Kidney tubule cell (primary cell): ENCODE measurements at regions not wholly inside any gene's neighbourhood (a gene's known extent, or its start where the extent isn't known, plus 50 kb on each side); places are given as distances from the start of the nearest gene placed in this dataset.

ENCODE experiments used
- DNase-seq: peaks from one replicate; pipeline ENCODE4 v3.0.0-alpha.2; 2018; ENCODE audit warnings: low spot score

DNA sequence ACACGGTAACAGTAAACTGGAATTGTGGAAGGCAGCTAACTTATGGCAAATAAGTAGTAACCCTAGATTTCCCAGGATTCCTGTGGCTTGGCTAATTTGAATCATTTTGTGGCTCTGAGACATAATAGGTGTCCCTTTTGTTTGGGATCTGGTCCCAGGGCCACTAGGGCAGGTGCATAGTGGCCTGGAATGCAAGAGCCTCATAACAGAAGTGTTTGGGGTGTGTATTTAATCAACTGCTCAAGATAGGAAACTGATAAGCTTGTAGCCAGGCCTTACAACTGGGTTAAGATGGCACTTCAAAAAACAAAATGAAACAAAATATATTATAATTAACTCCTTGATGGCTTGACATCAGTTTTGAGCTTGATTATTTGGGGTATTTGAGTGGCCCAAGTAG lies 541.8 kb downstream of the ETV1 start:
- no peak for DNase-seq

DNA sequence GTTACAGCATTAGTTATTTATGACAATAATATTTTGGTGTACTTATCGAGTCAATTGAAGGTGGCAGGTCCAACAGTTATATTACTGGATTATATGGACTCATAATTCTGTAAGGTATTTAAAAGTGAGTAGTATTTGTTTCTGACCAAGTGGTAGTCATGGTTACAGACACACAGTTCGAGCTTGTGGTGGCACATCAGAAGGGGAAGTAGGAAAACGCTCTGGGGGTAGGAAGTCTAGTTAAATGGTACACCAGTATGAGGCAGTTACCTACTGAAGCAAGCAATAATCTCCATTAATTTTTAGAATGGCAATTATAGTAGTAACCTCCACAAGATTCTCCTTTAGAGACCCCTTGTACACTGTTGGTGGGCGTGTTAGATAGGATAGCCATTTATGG lies 541.2 kb downstream of the ETV1 start:
- no peak for DNase-seq

GRCh38 chr7:13449460-13449859 lies 540.0 kb downstream of the ETV1 start:
- no peak for DNase-seq

DNA sequence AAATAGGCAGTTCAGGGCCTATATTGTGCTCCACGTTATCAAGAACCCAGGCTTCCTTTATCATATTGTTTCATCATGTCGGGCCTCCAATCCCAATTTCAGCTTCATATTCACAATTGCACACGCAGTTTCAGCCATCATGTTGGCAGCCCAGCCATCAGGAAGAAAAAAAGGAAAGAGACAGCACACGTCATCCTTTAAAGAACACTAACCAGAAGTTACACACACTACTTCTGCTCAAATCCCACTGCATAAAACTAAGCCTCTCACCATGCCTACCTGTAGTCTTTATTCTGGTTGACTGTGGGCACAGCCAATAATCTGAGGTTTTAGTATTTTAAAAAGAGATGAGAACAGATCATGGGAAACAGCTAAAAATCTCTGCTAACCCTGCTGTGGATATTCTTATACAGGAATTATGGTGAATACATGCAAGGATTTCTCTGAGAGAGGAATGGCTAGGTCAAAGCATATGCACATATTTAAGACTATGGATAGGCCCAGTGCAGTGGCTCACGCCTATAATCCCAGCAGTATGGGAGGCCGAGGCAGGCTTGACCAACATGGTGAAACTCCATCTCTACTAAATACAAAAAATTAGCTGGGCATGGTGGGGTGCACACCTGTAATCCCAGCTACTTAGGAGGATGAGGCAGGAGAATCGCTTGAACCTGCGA lies 534.4 kb downstream of the ETV1 start:
- no peak for DNase-seq

- DNase-seq, result no peak
Measured at GRCh38 chr7:13457790-13458189, 531.7 kb downstream of the ETV1 start.

- no peak for DNase-seq
Measured at GRCh38 chr7:13466874-13467547, 522.5 kb downstream of the ETV1 start.

DNA sequence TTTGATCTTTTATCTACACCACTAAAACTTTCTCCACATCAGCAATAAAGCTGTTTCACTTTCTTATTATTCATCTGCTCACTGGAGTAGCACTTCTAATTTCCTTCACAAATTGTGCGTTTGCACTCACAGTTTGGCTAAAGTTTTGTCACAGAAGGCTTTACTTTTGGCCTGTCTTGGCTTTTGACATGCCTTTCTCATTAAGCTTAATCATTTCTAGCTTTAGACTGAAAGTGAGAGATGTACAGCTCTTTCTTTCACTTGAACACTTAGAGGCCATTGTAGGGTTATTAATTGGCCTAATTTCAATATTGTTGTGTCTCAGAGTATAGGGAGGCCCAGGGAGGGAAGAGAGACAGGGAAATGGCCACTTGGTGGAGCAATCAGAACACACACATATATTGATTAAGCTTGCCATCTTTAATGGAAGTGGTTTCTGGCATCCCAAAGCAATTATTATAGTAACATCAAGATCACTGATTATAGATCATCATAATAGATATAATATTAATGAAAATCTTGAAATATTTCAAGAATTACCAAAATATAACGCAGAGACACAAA lies 512.5 kb downstream of the ETV1 start:
- no peak for DNase-seq

DNA sequence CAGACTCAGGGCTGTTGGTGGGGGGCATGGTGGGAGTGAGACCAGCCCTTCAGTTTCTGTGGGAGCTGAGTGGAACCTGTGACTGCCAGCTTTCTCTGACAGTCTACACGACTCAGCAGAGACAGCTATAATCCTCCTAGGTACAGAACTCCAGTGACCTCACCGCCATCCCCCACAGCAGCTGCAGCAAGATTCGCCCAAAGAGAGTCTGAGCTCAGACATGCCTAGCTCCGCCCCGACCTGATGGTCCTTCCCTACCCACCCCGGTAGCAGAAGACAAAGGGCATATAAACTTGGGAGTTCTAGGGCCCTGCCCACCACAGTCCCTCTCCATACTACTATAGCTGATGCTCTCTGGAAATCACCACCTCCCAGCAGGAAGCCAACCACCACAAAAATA lies 500.1 kb downstream of the ETV1 start:
- DNase-seq, result no peak

- DNase-seq, result no peak
Measured at GRCh38 chr7:13496976-13497375, 492.5 kb downstream of the ETV1 start.

DNA sequence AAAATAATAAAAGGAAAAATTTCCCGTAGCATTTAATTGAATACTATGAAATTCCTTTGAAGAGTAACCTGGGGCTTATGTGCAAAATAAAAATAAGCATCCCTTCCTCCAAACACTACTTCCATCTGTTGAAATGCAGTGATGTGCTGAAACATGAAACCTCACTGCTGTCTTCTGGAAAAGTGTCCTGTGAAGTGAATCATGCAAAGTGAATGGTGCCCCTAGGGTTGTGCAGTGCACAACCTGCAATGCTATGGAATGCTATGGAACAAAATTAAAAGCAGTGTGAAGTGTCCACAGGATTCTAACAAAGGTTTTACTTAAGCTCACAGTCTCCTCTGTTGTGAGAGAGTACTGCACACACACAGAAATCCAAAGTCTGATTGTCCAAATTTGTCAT lies 480.9 kb downstream of the ETV1 start:
- no peak for DNase-seq

DNA sequence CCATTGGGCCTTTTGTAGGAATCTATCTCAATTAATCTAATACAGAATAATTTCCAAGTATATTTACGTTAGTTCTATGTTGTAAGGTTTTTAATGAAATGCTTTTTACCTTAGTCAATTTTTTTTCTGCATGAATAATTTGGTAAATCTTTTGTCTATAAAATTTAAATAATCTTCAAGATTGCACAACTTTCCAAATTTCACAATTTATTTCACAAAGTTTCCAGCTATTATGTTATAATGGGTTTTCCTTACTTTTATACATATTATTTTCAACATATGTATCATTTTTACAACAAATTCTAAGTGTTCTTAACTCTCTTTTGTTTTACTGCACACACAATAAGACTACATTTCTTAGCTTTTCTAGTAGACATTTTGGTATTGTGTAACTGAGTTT lies 470.7 kb downstream of the ETV1 start:
- no peak for DNase-seq

DNA sequence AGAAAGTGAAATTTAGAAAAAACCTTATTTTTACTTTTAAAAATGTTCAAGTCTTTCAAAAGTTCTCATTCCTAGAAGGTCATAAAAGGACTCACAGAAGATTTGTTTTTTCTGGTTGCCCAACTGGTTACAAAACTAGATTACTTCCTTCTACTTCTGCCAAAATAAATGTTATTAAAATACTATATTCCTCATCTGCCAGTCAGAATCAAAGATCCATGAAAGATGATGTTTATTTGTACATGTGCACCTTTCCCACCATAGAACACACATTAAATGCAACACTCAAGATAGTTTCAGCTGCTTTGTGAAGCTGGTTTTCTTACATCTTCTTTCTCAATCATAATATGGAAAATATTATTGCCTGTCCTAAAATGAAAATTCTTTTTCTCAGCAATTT lies 465.4 kb downstream of the ETV1 start:
- DNase-seq, result no peak

DNA sequence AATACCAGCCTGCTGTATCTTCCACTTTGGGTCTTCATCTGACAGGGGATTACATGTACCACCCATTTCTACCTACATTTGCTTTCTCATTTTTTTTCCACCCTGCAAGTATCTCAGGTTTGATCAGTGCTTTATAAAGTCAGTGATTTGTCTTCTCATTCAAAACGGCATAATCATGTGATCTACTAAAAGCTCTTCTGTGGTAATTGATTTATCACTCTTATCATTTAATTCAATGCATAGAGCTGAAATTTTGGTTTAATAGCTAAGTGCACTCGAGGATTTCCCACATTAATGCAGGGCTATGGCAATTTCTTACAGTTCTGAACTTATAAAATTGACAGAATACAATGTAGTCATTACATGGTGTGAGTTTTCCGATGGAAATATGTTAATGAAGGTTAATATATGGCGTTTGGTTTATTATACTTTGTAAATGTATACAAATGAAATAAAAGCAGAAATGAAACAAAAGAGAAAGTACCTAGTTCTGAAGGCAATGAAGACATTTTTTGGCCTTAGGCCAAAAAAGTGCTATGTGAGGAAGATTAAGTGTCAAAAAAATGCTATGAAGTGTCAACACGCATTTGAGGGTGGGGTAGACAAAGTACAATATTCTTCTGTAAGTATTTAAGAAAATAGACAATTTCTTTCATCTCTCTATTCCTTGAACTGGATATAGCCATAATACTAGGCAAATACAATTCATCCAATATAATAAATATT lies 457.3 kb downstream of the ETV1 start:
- DNase-seq, result no peak

- DNase-seq, result no peak
Measured at GRCh38 chr7:13538669-13539068, 450.8 kb downstream of the ETV1 start.

DNA sequence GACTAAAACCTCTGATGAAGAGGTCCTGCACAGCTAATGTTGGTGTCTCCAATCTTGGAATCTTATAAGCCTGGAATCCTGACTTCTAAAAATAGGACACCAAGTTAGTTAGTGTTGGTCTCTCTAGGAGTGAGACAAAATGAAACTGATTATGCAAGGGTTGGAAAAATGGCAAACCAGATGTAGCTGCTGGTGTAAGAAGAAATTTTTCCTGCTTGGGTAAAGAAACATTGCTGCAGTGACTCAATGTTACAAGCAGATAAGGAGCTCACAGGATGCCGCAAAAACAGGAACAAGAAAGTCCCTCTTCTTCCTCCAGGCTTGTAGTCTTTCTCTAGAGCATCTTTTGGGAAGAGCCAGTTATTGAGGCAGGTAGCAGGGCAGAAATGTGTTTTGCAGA lies 449.0 kb downstream of the ETV1 start:
- DNase-seq, result no peak

DNA sequence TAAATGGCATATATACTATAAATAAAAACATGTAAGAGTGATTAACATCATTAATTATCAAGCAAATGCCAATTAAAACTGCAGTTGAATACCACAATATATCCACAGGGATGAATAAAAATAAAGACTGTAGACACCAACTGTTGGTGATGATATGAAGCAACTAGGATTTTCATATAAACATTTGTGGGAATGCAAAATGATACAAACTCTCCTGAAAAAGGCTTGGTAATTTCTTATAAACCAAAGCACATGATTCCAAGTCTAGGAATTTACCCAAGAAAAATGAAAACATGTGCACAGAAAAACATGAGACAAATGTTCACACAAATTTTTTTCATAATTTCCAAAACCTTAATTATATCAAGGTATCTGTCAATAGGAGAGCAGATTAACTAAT lies 448.1 kb downstream of the ETV1 start:
- DNase-seq, result no peak

- DNase-seq, result no peak
Measured at GRCh38 chr7:13542451-13542850, 447.0 kb downstream of the ETV1 start.

DNA sequence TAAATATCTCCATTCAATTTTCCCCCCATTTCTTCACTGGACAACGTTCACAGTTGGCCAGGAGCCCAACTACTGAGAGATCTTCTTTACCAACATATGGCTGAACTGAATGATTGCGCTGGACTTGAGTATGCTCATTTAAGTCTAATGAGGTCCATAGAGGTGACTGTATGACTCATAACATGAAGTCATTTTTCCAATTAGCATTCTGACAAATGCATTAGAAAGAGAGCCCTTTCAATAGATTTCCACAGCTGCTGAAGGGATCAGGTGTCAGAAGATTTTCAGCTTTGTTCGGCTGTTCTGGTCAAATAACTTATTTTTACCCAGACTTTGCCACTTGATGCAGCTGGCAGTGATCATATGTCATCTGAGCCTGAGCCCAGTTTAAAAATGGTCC lies 438.0 kb downstream of the ETV1 start:
- no peak for DNase-seq

DNA sequence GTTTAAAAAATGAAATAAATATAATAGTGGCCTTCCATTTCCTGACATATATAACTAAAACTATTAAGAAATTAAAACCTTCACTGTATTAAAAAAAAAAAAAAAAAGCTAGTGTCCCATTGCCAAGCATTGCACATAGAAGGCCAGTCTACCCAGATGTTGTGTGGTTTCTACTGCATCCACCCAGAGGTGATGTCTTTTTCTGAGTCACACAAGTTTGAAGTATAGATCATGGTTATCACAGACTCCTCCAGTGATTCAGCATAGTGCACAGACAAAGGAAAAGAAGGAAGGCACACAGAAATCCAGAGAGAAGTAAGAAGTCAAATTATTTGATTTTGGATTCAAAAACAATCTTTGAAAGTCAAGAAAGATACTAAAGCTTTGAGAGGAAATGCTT lies 429.0 kb downstream of the ETV1 start:
- no peak for DNase-seq

DNA sequence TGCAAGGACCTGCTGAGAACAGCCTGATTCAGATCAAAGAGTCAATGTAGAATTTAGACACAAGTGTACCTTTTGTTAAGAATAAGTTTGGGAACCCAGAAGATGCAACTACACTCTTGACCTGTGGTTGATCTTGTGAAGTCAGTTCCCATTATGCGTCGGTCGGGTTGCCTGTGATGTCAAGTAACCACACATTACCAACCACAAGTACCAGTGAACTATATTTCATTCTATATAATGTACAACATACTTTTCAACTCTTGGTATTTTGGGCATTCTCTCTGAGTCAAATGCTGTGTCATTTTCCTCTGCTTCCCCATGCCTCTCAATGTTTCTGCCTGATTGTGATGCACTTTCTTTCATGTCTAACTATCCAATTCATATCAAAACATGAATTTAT lies 426.2 kb downstream of the ETV1 start:
- no peak for DNase-seq

GRCh38 chr7:13563680-13564079 lies 425.8 kb downstream of the ETV1 start:
- no peak for DNase-seq

DNA sequence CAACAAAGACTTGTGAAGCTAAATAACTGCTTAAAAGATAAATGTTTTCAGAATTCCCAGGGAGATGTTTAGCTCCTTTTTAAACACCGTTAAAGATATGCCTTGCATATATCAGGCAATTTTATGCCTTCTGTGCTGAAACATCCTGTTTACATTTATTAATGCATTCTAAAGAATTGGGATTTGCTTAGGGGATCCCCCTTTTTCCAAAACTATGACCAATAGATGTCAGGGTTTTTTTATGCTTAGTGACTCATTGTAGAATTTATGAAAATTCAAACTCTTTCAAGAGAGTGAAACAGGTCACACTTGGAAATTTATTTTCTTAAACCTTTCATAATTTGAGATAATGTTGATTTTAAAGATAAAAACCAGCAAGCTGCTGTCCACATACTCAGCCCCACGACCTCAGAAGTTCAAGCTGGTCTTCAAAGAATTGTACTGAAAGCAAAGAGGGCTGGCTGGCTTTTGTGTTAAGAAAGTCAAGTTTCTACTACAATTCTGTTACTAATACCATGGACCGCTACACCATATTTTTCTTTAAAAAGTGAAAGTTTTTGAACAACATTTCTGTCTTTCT lies 411.8 kb downstream of the ETV1 start:
- DNase-seq, result no peak

DNA sequence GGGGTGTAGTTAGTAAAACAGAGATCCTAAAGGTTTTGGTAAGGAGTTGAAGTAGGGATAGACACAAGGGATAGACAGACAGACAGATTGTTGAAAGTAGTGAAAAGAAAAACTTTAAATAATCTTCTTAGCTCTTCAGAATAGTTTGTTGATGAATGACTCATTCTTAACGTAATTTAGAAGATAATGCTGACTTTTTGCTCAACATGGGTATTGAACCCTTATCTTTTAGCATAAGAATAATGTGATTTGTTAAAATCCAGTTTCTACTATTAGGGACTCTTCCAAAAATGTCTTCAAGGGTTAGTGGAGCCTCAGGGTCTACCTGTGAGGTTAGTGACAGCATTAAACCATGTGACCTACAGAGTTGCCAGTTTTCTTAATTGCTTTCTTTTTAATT lies 411.2 kb downstream of the ETV1 start:
- no peak for DNase-seq
